ENCODE measurements at regions not wholly inside any gene's neighbourhood (a gene's known extent, or its start where the extent isn't known, plus 50 kb on each side); places are given as distances from the start of the nearest gene placed in this dataset.
"Not testable (repeated sequence)": the region's sequence is repeated elsewhere in the genome, so short reads cannot be mapped to it uniquely, and the experiment has no call there.

DNA sequence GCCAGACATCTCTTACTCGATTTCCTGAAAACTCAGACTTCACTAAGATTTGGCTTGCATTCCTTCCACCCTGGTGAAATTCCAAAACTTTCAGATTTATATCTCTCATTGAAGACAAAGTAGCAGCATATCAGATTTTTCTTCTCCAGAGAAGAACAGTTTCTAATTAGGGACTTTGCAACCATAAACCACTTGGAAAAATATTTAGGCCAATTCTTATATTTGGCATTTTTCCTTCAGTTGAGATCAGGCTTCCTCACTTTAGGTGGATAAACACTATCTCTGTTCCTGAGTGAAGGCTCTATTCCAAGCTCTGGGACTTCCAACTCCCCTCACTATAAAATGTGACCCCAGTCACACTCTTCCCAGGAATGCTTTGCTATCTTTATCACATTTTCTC, 1434.3 kb upstream of the FLRT2 start:
- Mint-ChIP-seq H3K4me3 (ENCODE audit: unreplicated experiment) (no peak overlapping the region), H3K36me3 (ENCODE audit: insufficient read depth, unreplicated experiment) (no peaks in the 10 kb centered on the region), H3K27me3 (ENCODE audit: insufficient read depth, unreplicated experiment) (no peaks in the 10 kb centered on the region), H3K27ac (ENCODE audit: unreplicated experiment) (no peak overlapping the region), H3K4me1 (ENCODE audit: low read depth, unreplicated experiment) (no peaks in the 10 kb centered on the region), H3K9me3 (ENCODE audit: unreplicated experiment) (no peaks in the 10 kb centered on the region)
- TF ChIP-seq, protein P1, sequence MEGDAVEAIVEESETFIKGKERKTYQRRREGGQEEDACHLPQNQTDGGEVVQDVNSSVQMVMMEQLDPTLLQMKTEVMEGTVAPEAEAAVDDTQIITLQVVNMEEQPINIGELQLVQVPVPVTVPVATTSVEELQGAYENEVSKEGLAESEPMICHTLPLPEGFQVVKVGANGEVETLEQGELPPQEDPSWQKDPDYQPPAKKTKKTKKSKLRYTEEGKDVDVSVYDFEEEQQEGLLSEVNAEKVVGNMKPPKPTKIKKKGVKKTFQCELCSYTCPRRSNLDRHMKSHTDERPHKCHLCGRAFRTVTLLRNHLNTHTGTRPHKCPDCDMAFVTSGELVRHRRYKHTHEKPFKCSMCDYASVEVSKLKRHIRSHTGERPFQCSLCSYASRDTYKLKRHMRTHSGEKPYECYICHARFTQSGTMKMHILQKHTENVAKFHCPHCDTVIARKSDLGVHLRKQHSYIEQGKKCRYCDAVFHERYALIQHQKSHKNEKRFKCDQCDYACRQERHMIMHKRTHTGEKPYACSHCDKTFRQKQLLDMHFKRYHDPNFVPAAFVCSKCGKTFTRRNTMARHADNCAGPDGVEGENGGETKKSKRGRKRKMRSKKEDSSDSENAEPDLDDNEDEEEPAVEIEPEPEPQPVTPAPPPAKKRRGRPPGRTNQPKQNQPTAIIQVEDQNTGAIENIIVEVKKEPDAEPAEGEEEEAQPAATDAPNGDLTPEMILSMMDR (IDR thresholded peaks at IDR 0.05; ENCODE audit: insufficient read depth in 1 of 2, low read depth in 1 of 2, low read length in 1 of 2, severe bottlenecking in 1 of 2, unreplicated experiment in 1 of 2), result no peak
- intact Hi-C loops (cut with micrococcal nuclease; ENCODE audit: unreplicated experiment), result no loop called here
- no TSS peak for BruUV-seq (replicated peaks)
- H3K4me1 ChIP-seq, result no peaks in the 10 kb centered on the region
- H3K36me3 ChIP-seq (ENCODE audit: control insufficient read depth, insufficient read depth, low read length), result no peaks in the 10 kb centered on the region
- ChIA-PET CTCF (no interaction called here), POLR2A (no interaction called here)
- H3K27me3 ChIP-seq (replicated peaks; ENCODE audit: control insufficient read depth, insufficient read depth, low read length), result no peaks in the 10 kb centered on the region
- DNase-seq, result no peak
- no peak overlapping the region for H3K4me3 ChIP-seq (ENCODE audit: low read depth, low read length)
- no peaks in the 10 kb centered on the region for H3K9me3 ChIP-seq

DNA sequence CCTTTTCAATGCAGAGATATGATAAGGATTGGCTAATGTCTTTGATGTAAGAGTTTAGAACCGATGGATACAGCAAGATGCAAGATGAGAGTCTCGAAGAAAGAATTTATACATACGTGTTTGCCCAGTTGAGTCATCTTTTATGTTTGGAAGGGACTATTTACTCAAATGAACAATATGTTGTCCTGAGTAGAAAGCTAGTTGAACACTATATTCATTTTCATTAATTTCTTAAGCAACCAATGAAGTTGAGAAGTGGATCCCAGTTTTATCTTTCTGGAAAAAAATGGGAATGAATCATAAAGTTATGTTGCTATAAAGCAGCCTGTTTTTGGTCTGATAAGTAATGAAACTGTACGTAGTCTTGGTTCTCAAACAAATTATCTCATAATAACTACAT, 1431.7 kb upstream of the FLRT2 start:
- DNase-seq, result no peak
- no peaks in the 10 kb centered on the region for H3K36me3 ChIP-seq (ENCODE audit: control insufficient read depth, insufficient read depth, low read length)
- H3K4me3 Mint-ChIP-seq (ENCODE audit: unreplicated experiment), result no peak overlapping the region
- TF ChIP-seq, protein P1 (IDR thresholded peaks at IDR 0.05; ENCODE audit: insufficient read depth in 1 of 2, low read depth in 1 of 2, low read length in 1 of 2, severe bottlenecking in 1 of 2, unreplicated experiment in 1 of 2), result no peak
- intact Hi-C loops (cut with micrococcal nuclease; ENCODE audit: unreplicated experiment), result no loop called here
- H3K27me3 ChIP-seq (replicated peaks; ENCODE audit: control insufficient read depth, insufficient read depth, low read length), result no peaks in the 10 kb centered on the region
- POLR2A ChIA-PET, result no interaction called here
- H3K4me1 ChIP-seq, result no peaks in the 10 kb centered on the region
- H3K9me3 ChIP-seq, result no peaks in the 10 kb centered on the region
- H3K27ac Mint-ChIP-seq (ENCODE audit: unreplicated experiment), result no peak overlapping the region
- peaks cover 11% of the 10 kb centered on the region for H3K9me3 Mint-ChIP-seq (ENCODE audit: unreplicated experiment)
- H3K27me3 Mint-ChIP-seq (ENCODE audit: insufficient read depth, unreplicated experiment), result no peaks in the 10 kb centered on the region
- H3K4me1 Mint-ChIP-seq (ENCODE audit: low read depth, unreplicated experiment), result no peaks in the 10 kb centered on the region
- CTCF ChIA-PET, result no interaction called here
- H3K36me3 Mint-ChIP-seq (ENCODE audit: insufficient read depth, unreplicated experiment), result no peaks in the 10 kb centered on the region
- no TSS peak for BruUV-seq (replicated peaks)
- H3K4me3 ChIP-seq (ENCODE audit: low read depth, low read length), result no peak overlapping the region

DNA sequence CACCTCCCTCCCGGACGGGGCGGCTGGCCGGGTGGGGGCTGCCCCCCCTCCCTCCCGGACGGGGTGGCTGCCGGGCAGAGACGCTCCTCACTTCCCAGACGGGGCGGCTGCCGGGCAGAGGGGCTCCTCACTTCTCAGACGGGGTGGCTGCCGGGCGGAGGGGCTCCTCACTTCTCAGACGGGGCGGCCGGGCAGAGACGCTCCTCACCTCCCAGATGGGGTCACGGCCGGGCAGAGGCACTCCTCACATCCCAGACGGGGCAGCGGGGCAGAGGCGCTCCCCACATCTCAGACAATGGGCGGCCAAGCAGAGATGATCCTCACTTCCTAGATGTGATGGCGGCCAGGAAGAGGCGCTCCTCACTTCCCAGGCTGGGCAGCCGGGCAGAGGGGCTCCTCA, 1430.4 kb upstream of the FLRT2 start:
- H3K4me1 Mint-ChIP-seq (ENCODE audit: low read depth, unreplicated experiment); BruUV-seq (replicated peaks); intact Hi-C loops (cut with micrococcal nuclease; ENCODE audit: unreplicated experiment); H3K4me3 Mint-ChIP-seq (ENCODE audit: unreplicated experiment); H3K27me3 Mint-ChIP-seq (ENCODE audit: insufficient read depth, unreplicated experiment); H3K4me3 ChIP-seq (ENCODE audit: low read depth, low read length); H3K27me3 ChIP-seq (replicated peaks; ENCODE audit: control insufficient read depth, insufficient read depth, low read length); H3K4me1 ChIP-seq; H3K36me3 ChIP-seq (ENCODE audit: control insufficient read depth, insufficient read depth, low read length); DNase-seq; H3K27ac Mint-ChIP-seq (ENCODE audit: unreplicated experiment); H3K9me3 ChIP-seq; POLR2A ChIA-PET; CTCF ChIA-PET; H3K36me3 Mint-ChIP-seq (ENCODE audit: insufficient read depth, unreplicated experiment): not testable (repeated sequence)
- H3K9me3 Mint-ChIP-seq (ENCODE audit: unreplicated experiment), result peaks cover 11% of the 10 kb centered on the region

DNA sequence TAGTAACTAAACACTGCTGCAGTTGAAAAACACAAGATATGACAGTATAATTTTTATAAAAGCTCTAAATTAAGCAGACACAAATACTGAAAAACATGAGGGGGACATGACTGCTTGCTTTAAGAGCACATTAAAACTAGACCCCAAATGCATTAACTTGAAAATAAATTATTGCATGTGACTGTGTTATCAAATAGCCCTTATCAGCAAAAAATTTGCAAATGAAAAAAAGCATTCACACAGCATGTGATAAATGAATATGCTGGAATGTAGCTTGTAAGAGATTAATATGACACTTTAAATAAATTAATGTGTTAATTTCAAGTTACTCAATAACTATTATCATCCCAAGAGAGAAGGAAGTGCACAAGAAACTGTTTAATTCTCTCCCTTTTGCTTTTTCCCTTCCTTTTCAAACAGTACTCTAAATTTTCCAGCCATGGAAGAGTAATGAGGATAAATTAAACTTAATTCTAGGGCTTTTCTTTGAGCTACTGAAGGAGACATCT, 1422.1 kb upstream of the FLRT2 start:
- H3K4me3 Mint-ChIP-seq (ENCODE audit: unreplicated experiment), result no peak overlapping the region
- Histone ChIP-seq H3K4me3 (ENCODE audit: low read depth, low read length) (no peak overlapping the region), H3K36me3 (ENCODE audit: control insufficient read depth, insufficient read depth, low read length) (no peaks in the 10 kb centered on the region), H3K9me3 (no peaks in the 10 kb centered on the region), H3K4me1 (no peaks in the 10 kb centered on the region), H3K27me3 (replicated peaks; ENCODE audit: control insufficient read depth, insufficient read depth, low read length) (no peaks in the 10 kb centered on the region)
- intact Hi-C loops (cut with micrococcal nuclease; ENCODE audit: unreplicated experiment), result no loop called here
- CTCF ChIA-PET, result no interaction called here
- POLR2A ChIA-PET, result no interaction called here
- no peaks in the 10 kb centered on the region for H3K4me1 Mint-ChIP-seq (ENCODE audit: low read depth, unreplicated experiment)
- H3K36me3 Mint-ChIP-seq (ENCODE audit: insufficient read depth, unreplicated experiment), result no peaks in the 10 kb centered on the region
- no peak for DNase-seq
- TF ChIP-seq, protein P1 (IDR thresholded peaks at IDR 0.05; ENCODE audit: insufficient read depth in 1 of 2, low read depth in 1 of 2, low read length in 1 of 2, severe bottlenecking in 1 of 2, unreplicated experiment in 1 of 2), result no peak
- BruUV-seq (replicated peaks), result no TSS peak
- no peak overlapping the region for H3K27ac Mint-ChIP-seq (ENCODE audit: unreplicated experiment)
- H3K9me3 Mint-ChIP-seq (ENCODE audit: unreplicated experiment), result peaks cover 7% of the 10 kb centered on the region
- no peaks in the 10 kb centered on the region for H3K27me3 Mint-ChIP-seq (ENCODE audit: insufficient read depth, unreplicated experiment)

Measured in Caco-2 (cell line).